Middle frontal gyrus (tissue), 1 donor: ENCODE measurements at regions not wholly inside any gene's neighbourhood (a gene's known extent, or its start where the extent isn't known, plus 50 kb on each side); places are given as distances from the start of the nearest gene placed in this dataset.
"Not testable (repeated sequence)": the region's sequence is repeated elsewhere in the genome, so short reads cannot be mapped to it uniquely, and the experiment has no call there.

Source experiments
- DNase-seq: peaks from one replicate; pipeline ENCODE4 v3.0.0-alpha.2; 2015; ENCODE audit warnings: low spot score; ENCODE audit errors: extremely low spot score

- DNase-seq = no peak
Measured at GRCh38 chr3:21894459-21895340, 143.7 kb upstream of the ZNF385D start.

GRCh38 chr3:21898316-21898715 lies 147.3 kb upstream of the ZNF385D start:
- DNase-seq = no peak

- no peak for DNase-seq
Measured at GRCh38 chr3:21901484-21901883, 150.5 kb upstream of the ZNF385D start.

- no peak for DNase-seq
Measured at GRCh38 chr3:21902956-21903355, 151.9 kb upstream of the ZNF385D start.

- no peak for DNase-seq
Measured at GRCh38 chr3:21909096-21909495, 158.1 kb upstream of the ZNF385D start.

GRCh38 chr3:21912711-21913110 lies 161.7 kb upstream of the ZNF385D start:
- DNase-seq = no peak

GRCh38 chr3:21913791-21914190 lies 162.8 kb upstream of the ZNF385D start:
- DNase-seq = no peak

- no peak for DNase-seq
Measured at GRCh38 chr3:21914451-21914850, 163.4 kb upstream of the ZNF385D start.

- no peak for DNase-seq
Measured at GRCh38 chr3:21919383-21919782, 168.4 kb upstream of the ZNF385D start.

- DNase-seq = no peak
Measured at GRCh38 chr3:21920421-21920861, 169.4 kb upstream of the ZNF385D start.

- DNase-seq = not testable (repeated sequence)
Measured at GRCh38 chr3:21923156-21923555, 172.1 kb upstream of the ZNF385D start.

GRCh38 chr3:21927261-21927660 lies 176.3 kb upstream of the ZNF385D start:
- no peak for DNase-seq

GRCh38 chr3:21934591-21934990 lies 183.6 kb upstream of the ZNF385D start:
- DNase-seq = no peak

GRCh38 chr3:21936207-21936606 lies 185.2 kb upstream of the ZNF385D start:
- DNase-seq = no peak

- no peak for DNase-seq
Measured at GRCh38 chr3:21938267-21938681, 187.3 kb upstream of the ZNF385D start.

- no peak for DNase-seq
Measured at GRCh38 chr3:21942328-21942727, 191.3 kb upstream of the ZNF385D start.

- no peak for DNase-seq
Measured at GRCh38 chr3:21944251-21944650, 193.2 kb upstream of the ZNF385D start.

GRCh38 chr3:21952856-21953255 lies 201.8 kb upstream of the ZNF385D start:
- no peak for DNase-seq

- DNase-seq = no peak
Measured at GRCh38 chr3:21954709-21955108, 203.7 kb upstream of the ZNF385D start.

- DNase-seq = no peak
Measured at GRCh38 chr3:21955406-21955805, 204.4 kb upstream of the ZNF385D start.

GRCh38 chr3:21960033-21960432 lies 209.0 kb upstream of the ZNF385D start:
- DNase-seq = no peak

GRCh38 chr3:21962456-21962855 lies 211.4 kb upstream of the ZNF385D start:
- DNase-seq = no peak

- DNase-seq = not testable (repeated sequence)
Measured at GRCh38 chr3:21966457-21966856, 215.4 kb upstream of the ZNF385D start.
